NCI-H1417 (cell line): ENCODE measurements at regions not wholly inside any gene's neighbourhood (a gene's known extent, or its start where the extent isn't known, plus 50 kb on each side); places are given as distances from the start of the nearest gene placed in this dataset.
"Not testable (repeated sequence)": the region's sequence is repeated elsewhere in the genome, so short reads cannot be mapped to it uniquely, and the experiment has no call there.

Experiments used
- DNase-seq, 3 experiments: peaks; one replicate each; lab custom pipeline; 2025; lab: John Stamatoyannopoulos, UW

- not testable (repeated sequence) for DNase-seq
These were observed 131.7 kb upstream of the ADGRL4 start for GRCh38 chr1:79138227-79138626.

- DNase-seq: no peak
These were observed 127.3 kb upstream of the ADGRL4 start for GRCh38 chr1:79133774-79134364.

GRCh38 chr1:79131626-79132025, 125.1 kb upstream of the ADGRL4 start:
- no peak for DNase-seq

GRCh38 chr1:79129914-79130313, 123.4 kb upstream of the ADGRL4 start:
- DNase-seq: no peak

- no peak for DNase-seq
These were observed 122.2 kb upstream of the ADGRL4 start for GRCh38 chr1:79128722-79129121.

- DNase-seq: no peak
These were observed 118.2 kb upstream of the ADGRL4 start for GRCh38 chr1:79124756-79125155.

- no peak for DNase-seq
These were observed 116.0 kb upstream of the ADGRL4 start for GRCh38 chr1:79122521-79122920.

GRCh38 chr1:79117376-79117775, 110.8 kb upstream of the ADGRL4 start:
- DNase-seq: no peak

- DNase-seq: no peak
These were observed 107.3 kb upstream of the ADGRL4 start for GRCh38 chr1:79113836-79114235.

GRCh38 chr1:79110749-79111148, 104.2 kb upstream of the ADGRL4 start:
- DNase-seq: no peak

GRCh38 chr1:79109445-79109844, 102.9 kb upstream of the ADGRL4 start:
- DNase-seq: no peak

GRCh38 chr1:79105500-79105899, 99.0 kb upstream of the ADGRL4 start:
- no peak for DNase-seq

- DNase-seq: no peak
These were observed 98.1 kb upstream of the ADGRL4 start for GRCh38 chr1:79104617-79105016.

- no peak for DNase-seq
These were observed 93.9 kb upstream of the ADGRL4 start for GRCh38 chr1:79100385-79100784.

- no peak for DNase-seq
These were observed 84.5 kb upstream of the ADGRL4 start for GRCh38 chr1:79090985-79091384.

- DNase-seq: no peak
These were observed 83.4 kb upstream of the ADGRL4 start for GRCh38 chr1:79089946-79090345.

GRCh38 chr1:79082233-79082632, 75.7 kb upstream of the ADGRL4 start:
- DNase-seq: no peak

GRCh38 chr1:79079770-79080169, 73.2 kb upstream of the ADGRL4 start:
- DNase-seq: no peak

GRCh38 chr1:79074975-79075374, 68.4 kb upstream of the ADGRL4 start:
- no peak for DNase-seq

GRCh38 chr1:79069828-79070227, 63.3 kb upstream of the ADGRL4 start:
- no peak for DNase-seq

GRCh38 chr1:79059341-79059740, 52.8 kb upstream of the ADGRL4 start:
- no peak for DNase-seq
